Natural killer cell (primary cell): ENCODE measurements at regions not wholly inside any gene's neighbourhood (a gene's known extent, or its start where the extent isn't known, plus 50 kb on each side); places are given as distances from the start of the nearest gene placed in this dataset.

Experiments
- ATAC-seq, 3 donors: fragments of 150-1000 bp in 2 of 3; fragments of 200-7000 bp in 1 of 3; cut with Tn5 transposase; 1 replicate in 1 of 3; 2 replicates in 2 of 3; pipeline ENCODE4 v1.10.0; 2021; ENCODE audit warnings: mild to moderate bottlenecking in 2 of 3, moderate library complexity in 2 of 3
- DNase-seq, 2 donors: peaks; one replicate each; pipeline versions ENCODE4 v3.0.0 to v3.0.0-alpha.2; 2013 to 2021; ENCODE audit warnings: mixed read lengths in 1 of 2
- H3K27ac ChIP-seq: one replicate; pipeline ENCODE4 v1.5.1; 2013; ENCODE audit warnings: mild to moderate bottlenecking, low read length
- H3K27me3 ChIP-seq: one replicate; pipeline ENCODE4 v1.6.1; 2013; ENCODE audit warnings: low read length; ENCODE audit not compliant: control insufficient read depth, insufficient read depth
- H3K36me3 ChIP-seq: one replicate; pipeline ENCODE4 v1.6.1; 2013; ENCODE audit warnings: low read length; ENCODE audit not compliant: control insufficient read depth, insufficient read depth
- H3K4me1 ChIP-seq: one replicate; pipeline ENCODE4 v1.6.1; 2013; ENCODE audit warnings: low read length; ENCODE audit not compliant: control insufficient read depth, insufficient read depth
- H3K4me3 ChIP-seq: one replicate; pipeline ENCODE4 v1.5.1; 2013; ENCODE audit warnings: low read length
- H3K9me3 ChIP-seq: one replicate; pipeline ENCODE4 v1.6.1; 2013; ENCODE audit warnings: low read length; ENCODE audit not compliant: control insufficient read depth, insufficient read depth
- H3K27ac Mint-ChIP-seq, 2 donors: one replicate each; pipeline ENCODE4 v1.8.0; 2022; ENCODE audit warnings: mild to moderate bottlenecking in 2 of 2, mixed read lengths in 2 of 2, moderate library complexity in 1 of 2
- H3K27me3 Mint-ChIP-seq, 2 donors: one replicate each; pipeline ENCODE4 v1.8.0; 2022; ENCODE audit warnings: low read depth in 2 of 2, mixed read lengths in 2 of 2
- H3K36me3 Mint-ChIP-seq: one replicate; pipeline ENCODE4 v1.8.0; 2022; ENCODE audit warnings: mixed read lengths
- H3K4me1 Mint-ChIP-seq, 2 donors: one replicate each; pipeline ENCODE4 v1.8.0; 2022; ENCODE audit warnings: mixed read lengths in 2 of 2
- H3K4me3 Mint-ChIP-seq: one replicate; pipeline ENCODE4 v1.8.0; 2022; ENCODE audit warnings: mild to moderate bottlenecking, moderate library complexity, mixed read lengths
- H3K9me3 Mint-ChIP-seq, 2 donors: one replicate each; pipeline ENCODE4 v1.8.0; 2022; ENCODE audit warnings: mixed read lengths in 2 of 2
- CTCF ChIP-seq: fragments of 200-600 bp; IDR thresholded peaks from one replicate; pipeline ENCODE4 v1.8.0; 2022; ENCODE audit warnings: antibody characterized with exemption
- WGBS: methylation state at CpG from one replicate; pipeline ENCODE4 v1.1.7; 2013; ENCODE audit warnings: missing lambda C conversion rate; ENCODE audit not compliant: insufficient coverage; 5-methylcytosine and 5-hydroxymethylcytosine counted together
- intact Hi-C: fragments of 100-400 bp; cut with micrococcal nuclease; formaldehyde crosslinking; loops from one replicate; pipeline ENCODE4 v1.14.2; 2022

- Histone ChIP-seq H3K27ac (peak overlapping the region; percentile 44), H3K4me3 (no peak overlapping the region), H3K9me3 (peaks cover 7% of the 10 kb centered on the region), H3K36me3 (no peaks in the 10 kb centered on the region), H3K27me3 (no peaks in the 10 kb centered on the region), H3K4me1 (peaks cover 30% of the 10 kb centered on the region)
- no peaks in the 10 kb centered on the region for H3K36me3 Mint-ChIP-seq
- intact Hi-C loops, result no loop called here
- peak overlapping the region in 1 of 2 donors; percentile 98 for H3K27ac Mint-ChIP-seq
- H3K4me3 Mint-ChIP-seq, result peak overlapping the region; percentile 49
- peak in 1 of 2 donors; percentile 78 for DNase-seq
- no peaks in the 10 kb centered on the region for H3K9me3 Mint-ChIP-seq
- peaks cover 47 to 54% of the 10 kb centered on the region in 2 donors for H3K4me1 Mint-ChIP-seq
- no peaks in the 10 kb centered on the region for H3K27me3 Mint-ChIP-seq
- ATAC-seq, result no peak
- TF ChIP-seq CTCF, result no peak
- WGBS, result 69% methylated on average over 5 of the region's 5 CpGs
Measured at GRCh38 chr14:89621009-89621421, 204.0 kb upstream of the FOXN3 start.

GRCh38 chr14:89620436-89620835 is 203.4 kb upstream of the FOXN3 start:
- peak overlapping the region; percentile 90 to 98 for H3K27ac Mint-ChIP-seq
- Histone ChIP-seq H3K36me3 (no peaks in the 10 kb centered on the region), H3K9me3 (peaks cover under 1% of the 10 kb centered on the region), H3K4me1 (peaks cover 24% of the 10 kb centered on the region), H3K27me3 (no peaks in the 10 kb centered on the region), H3K4me3 (no peak overlapping the region), H3K27ac (peak overlapping the region; percentile 44)
- H3K27me3 Mint-ChIP-seq, result no peaks in the 10 kb centered on the region
- intact Hi-C loops, result no loop called here
- WGBS, result 97% methylated on average over 5 of the region's 6 CpGs
- H3K4me3 Mint-ChIP-seq, result peak overlapping the region; percentile 90
- H3K36me3 Mint-ChIP-seq, result no peaks in the 10 kb centered on the region
- TF ChIP-seq CTCF, result no peak
- H3K4me1 Mint-ChIP-seq, result peaks cover 47 to 54% of the 10 kb centered on the region in 2 donors
- no peak for ATAC-seq
- no peaks in the 10 kb centered on the region for H3K9me3 Mint-ChIP-seq
- peak in 1 of 2 donors; percentile 28 for DNase-seq

GRCh38 chr14:89619596-89619995 is 202.6 kb upstream of the FOXN3 start:
- H3K36me3 ChIP-seq, result no peaks in the 10 kb centered on the region
- H3K27ac ChIP-seq, result peak overlapping the region; percentile 35
- no peak for TF ChIP-seq CTCF
- DNase-seq, result no peak
- Mint-ChIP-seq H3K4me1 (peaks cover 49 to 54% of the 10 kb centered on the region in 2 donors), H3K4me3 (peak overlapping the region; percentile 90), H3K27me3 (no peaks in the 10 kb centered on the region), H3K27ac (peak overlapping the region; percentile 90 to 98), H3K36me3 (no peaks in the 10 kb centered on the region), H3K9me3 (no peaks in the 10 kb centered on the region)
- H3K4me1 ChIP-seq, result peaks cover 21% of the 10 kb centered on the region
- ATAC-seq, result no peak
- H3K9me3 ChIP-seq, result no peaks in the 10 kb centered on the region
- intact Hi-C loops, result loop anchor here (2.0 to 5.0 kb wide), 4 partner anchors 101 to 257 kb away; no protein-coding TSS in a partner anchor
- no peaks in the 10 kb centered on the region for H3K27me3 ChIP-seq
- peak overlapping the region; percentile 38 for H3K4me3 ChIP-seq
- WGBS, result 39% methylated on average over 3 of the region's 4 CpGs
